K562 (cell line): ENCODE measurements at regions not wholly inside any gene's neighbourhood (a gene's known extent, or its start where the extent isn't known, plus 50 kb on each side); places are given as distances from the start of the nearest gene placed in this dataset.

ENCODE experiments used
- ATAC-seq: fragments of 200-7000 bp; cut with Tn5 transposase; 3 replicates; pipeline ENCODE4 v1.9.1; 2020; ENCODE audit warnings: moderate library complexity
- BruUV-seq: library from RNA; stranded (reverse); fragments of 400-500 nt; replicated peaks from 2 replicates; lab custom pipeline; 2021; lab: Mats Ljungman, UMichigan
- CTCF ChIA-PET: fragments of 300-600 bp; formaldehyde crosslinking; extraction: SDS; loops from one replicate; lab custom pipeline; 2021; ENCODE audit warnings: low intra/inter-chr PET ratio; lab: Yijun Ruan, JAX
- POLR2A ChIA-PET: fragments of 300-600, 350-650 bp; sonication (Branson Sonifier 250); formaldehyde crosslinking; extraction: SDS; loops from one replicate; lab custom pipeline; 2021; ENCODE audit warnings: antibody characterized with exemption, inconsistent platforms; lab: Yijun Ruan, JAX
- DNase-seq, 4 experiments: peaks; one replicate each; pipeline versions ENCODE4 v3.0.0 to v3.0.0-alpha.2; 2011 to 2018; ENCODE audit warnings: low spot score in 3 of 4, mixed read lengths in 3 of 4; ENCODE audit errors: extremely low read depth in 1 of 4
- FAIRE-seq: peaks from 2 replicates; lab custom pipeline; 2011; peaks lifted over from hg19 to GRCh38; lab: Jason Lieb, UNC
- H2AFZ ChIP-seq: 2 replicates; pipeline ENCODE4 v1.6.0; 2011; ENCODE audit warnings: low read depth, low read length, control low read depth, inconsistent platforms
- H3K27ac ChIP-seq: fragments of 200-600 bp; 3 replicates; pipeline ENCODE4 v1.8.0; 2011; ENCODE audit warnings: low read depth, mild to moderate bottlenecking, control low read depth, inconsistent platforms, low read length, moderate library complexity, mixed read lengths; ENCODE audit errors: extremely low read depth
- H3K27me3 ChIP-seq, 2 experiments: fragments of 300-600 bp in 1 of 2; 2 replicates in 1 of 2; 3 replicates in 1 of 2; pipeline versions ENCODE4 v1.6.0 to v1.8.0; 2011; ENCODE audit warnings: inconsistent platforms in 2 of 2, low read length in 2 of 2, mild to moderate bottlenecking in 1 of 2, mixed read lengths in 1 of 2, moderate library complexity in 1 of 2; ENCODE audit not compliant: control insufficient read depth in 2 of 2, insufficient read depth in 2 of 2
- H3K36me3 ChIP-seq: fragments of 300-600 bp; 3 replicates; pipeline ENCODE4 v1.8.0; 2011; ENCODE audit warnings: mild to moderate bottlenecking, low read length, inconsistent platforms; ENCODE audit not compliant: control insufficient read depth, insufficient read depth
- H3K4me1 ChIP-seq, 2 experiments: fragments of 200-600 bp in 1 of 2; replicated peaks in 1 of 2; 2 replicates in 1 of 2; 3 replicates in 1 of 2; pipeline versions ENCODE4 v1.5.1 to v1.8.0; 2011; ENCODE audit warnings: inconsistent platforms in 2 of 2, low read length in 2 of 2, mild to moderate bottlenecking in 1 of 2, mixed read lengths in 1 of 2, moderate library complexity in 1 of 2; ENCODE audit not compliant: control insufficient read depth in 2 of 2, insufficient read depth in 2 of 2
- H3K4me2 ChIP-seq: 2 replicates; pipeline ENCODE4 v1.6.1; 2011; ENCODE audit warnings: low read length, control low read depth, inconsistent platforms, mixed read lengths; ENCODE audit not compliant: insufficient read depth
- H3K4me3 ChIP-seq: fragments of 200-600 bp; sonication (generic), shearing (Covaris generic); 2 replicates; pipeline ENCODE4 v1.5.1; 2016; ENCODE audit warnings: control low read depth, inconsistent platforms
- H3K79me2 ChIP-seq: fragments of 200-600 bp; 3 replicates; pipeline ENCODE4 v1.8.0; 2011; ENCODE audit warnings: low read length, inconsistent platforms; ENCODE audit not compliant: control insufficient read depth, insufficient read depth
- H3K9ac ChIP-seq, 2 experiments: 2 replicates each; pipeline versions ENCODE4 v1.6.0 to v1.6.1; 2011; ENCODE audit warnings: low read depth in 2 of 2, low read length in 2 of 2, control low read depth in 1 of 2, inconsistent platforms in 1 of 2, mild to moderate bottlenecking in 1 of 2, mixed read lengths in 1 of 2; ENCODE audit not compliant: insufficient read depth in 1 of 2
- H3K9me1 ChIP-seq: one replicate; pipeline ENCODE4 v1.6.0; 2011; ENCODE audit warnings: inconsistent platforms, mild to moderate bottlenecking, low read length, moderate library complexity; ENCODE audit not compliant: control insufficient read depth, insufficient read depth
- H3K9me3 ChIP-seq: replicated peaks from 2 replicates; pipeline ENCODE4 v1.5.1; 2011; ENCODE audit warnings: low read depth, low read length, inconsistent platforms; ENCODE audit not compliant: control insufficient read depth, insufficient read depth
- H4K20me1 ChIP-seq: replicated peaks from 2 replicates; pipeline ENCODE4 v1.6.1; 2011; ENCODE audit warnings: low read length, inconsistent platforms, mixed read lengths; ENCODE audit not compliant: control insufficient read depth, insufficient read depth
- BRF1 ChIP-seq: IDR thresholded peaks from 3 replicates; pipeline ENCODE4 v1.6.1; 2011; ENCODE audit warnings: borderline replicate concordance, mild to moderate bottlenecking; ENCODE audit not compliant: insufficient read length; ENCODE audit errors: extremely low read depth
- CC2D1A ChIP-seq: fragments of 450-650 bp; IDR thresholded peaks from 2 replicates; pipeline ENCODE4 v1.6.1; 2017; ENCODE audit warnings: mild to moderate bottlenecking
- HDAC8 ChIP-seq: fragments of 450-650 bp; IDR thresholded peaks from 2 replicates; pipeline ENCODE4 v1.6.1; 2016; ENCODE audit warnings: mild to moderate bottlenecking, missing genetic modification characterization, moderate library complexity, missing compliant biosample characterization
- HSF4 ChIP-seq: fragments of 250-450 bp; sonication (Bioruptor Pico); IDR thresholded peaks from 2 replicates; pipeline ENCODE4 v2.1.2; 2022; ENCODE audit warnings: mild to moderate bottlenecking, moderate library complexity, borderline replicate concordance
- MXI1 ChIP-seq: IDR thresholded peaks from 2 replicates; pipeline ENCODE4 v1.6.1; 2011; ENCODE audit warnings: low read depth, mild to moderate bottlenecking, improper control_type of control experiment, low read length
- RAD21 ChIP-seq, 2 experiments: fragments of 250-450 bp in 1 of 2; fragments of 450-650 bp in 1 of 2; sonication (Bioruptor Pico) in 1 of 2; formaldehyde crosslinking in 1 of 2; IDR thresholded peaks in 1 of 2; conservative IDR thresholded peaks in 1 of 2; 2 replicates each; pipeline versions ENCODE4 v1.4.0 to v1.8.0; 2020 to 2022; ENCODE audit warnings: mild to moderate bottlenecking in 2 of 2, moderate library complexity in 1 of 2
- RBFOX2 ChIP-seq: fragments of 200-400 bp; formaldehyde crosslinking; IDR thresholded peaks from 2 replicates; pipeline ENCODE4 v1.6.1; 2017; ENCODE audit warnings: low read depth, mild to moderate bottlenecking, low read length, moderate library complexity
- SMAD1 ChIP-seq: fragments of 150-350 bp; IDR thresholded peaks from 2 replicates; pipeline ENCODE4 v1.6.1; 2014; ENCODE audit warnings: low read length, low read depth; ENCODE audit not compliant: partially characterized antibody
- TCFL5 ChIP-seq: fragments of 250-450 bp; sonication (Bioruptor Pico); conservative IDR thresholded peaks from 2 replicates; pipeline ENCODE4 v1.6.1; 2021; ENCODE audit warnings: mild to moderate bottlenecking, moderate library complexity, matching md5 sums
- TRIM28 ChIP-seq: fragments of 450-650 bp; IDR thresholded peaks from 2 replicates; pipeline ENCODE4 v1.6.1; 2017
- ZNF76 ChIP-seq: fragments of 250-450 bp; sonication (Bioruptor Pico); IDR thresholded peaks from 2 replicates; pipeline ENCODE4 v1.4.0; 2020; ENCODE audit warnings: mild to moderate bottlenecking, moderate library complexity, borderline replicate concordance
- ZNF830 ChIP-seq: fragments of 250-450 bp; sonication (Bioruptor Pico); IDR thresholded peaks from 2 replicates; pipeline ENCODE4 v1.5.0; 2021; ENCODE audit warnings: mild to moderate bottlenecking
- WGBS: fragments of 100-300 bp; shearing (Covaris generic); methylation state at CpG from one replicate; pipeline ENCODE4 v1.1.6; 2016; ENCODE audit warnings: low coverage, mixed read lengths; ENCODE audit not compliant: insufficient coverage; ENCODE audit errors: missing lambda C conversion rate; 5-methylcytosine and 5-hydroxymethylcytosine counted together
- in situ Hi-C: fragments of 300-500 bp; cut with MboI; formaldehyde crosslinking; loops from 4 replicates; pipeline ENCODE4 v1.15.0; 2018; ENCODE audit warnings: inconsistent platforms, mixed read lengths
- intact Hi-C: fragments of 100-400 bp; cut with micrococcal nuclease; formaldehyde crosslinking; loops from 2 replicates; pipeline ENCODE4 v1.14.2; 2022
- TF ChIP-seq, protein P1 (sequence below): IDR thresholded peaks from 2 replicates; pipeline ENCODE4 v1.6.1; 2011; ENCODE audit warnings: borderline replicate concordance, low read depth, mild to moderate bottlenecking, moderate library complexity, low read length; ENCODE audit not compliant: insufficient read depth, poor library complexity, severe bottlenecking
- TF ChIP-seq, protein P2 (sequence below): fragments of 250-450 bp; sonication (Bioruptor Pico); IDR thresholded peaks from 2 replicates; pipeline ENCODE4 v1.5.0; 2021
- TF ChIP-seq, protein P3 (sequence below): fragments of 250-450 bp; sonication (Bioruptor Pico); IDR thresholded peaks from 2 replicates; pipeline ENCODE4 v1.5.0; 2021; ENCODE audit warnings: mild to moderate bottlenecking, borderline replicate concordance
- TF ChIP-seq, protein P4 (sequence below): fragments of 250-450 bp; sonication (Bioruptor Pico); IDR thresholded peaks from 2 replicates; pipeline ENCODE4 v1.5.0; 2020; ENCODE audit warnings: mild to moderate bottlenecking, borderline replicate concordance

DNA sequence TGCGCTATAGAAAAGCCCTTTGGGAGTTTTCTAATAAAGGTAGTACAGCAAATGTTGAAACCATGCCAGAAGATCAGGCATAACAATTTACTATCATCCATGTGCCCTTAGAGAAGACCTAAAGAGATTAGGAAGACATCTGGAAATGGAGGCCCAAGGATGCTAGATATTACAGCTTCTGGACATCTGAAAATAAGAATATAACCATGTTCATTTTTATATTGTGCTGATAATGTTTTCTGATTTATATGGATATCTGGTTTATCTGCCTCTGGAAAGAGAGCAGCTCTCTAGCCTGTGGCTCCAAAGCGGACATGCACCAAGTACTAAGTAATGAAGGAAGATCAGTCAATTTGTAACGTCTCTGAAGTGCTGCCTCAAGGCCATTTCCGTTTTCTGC lies 478.0 kb upstream of the DDX18 start:
- in situ Hi-C loops, result no loop called here
- intact Hi-C loops, result no loop called here
- no peak for TF ChIP-seq TRIM28
- TF ChIP-seq HDAC8 (tag), result no peak
- TF ChIP-seq RBFOX2, result no peak
- TF ChIP-seq, protein P1, sequence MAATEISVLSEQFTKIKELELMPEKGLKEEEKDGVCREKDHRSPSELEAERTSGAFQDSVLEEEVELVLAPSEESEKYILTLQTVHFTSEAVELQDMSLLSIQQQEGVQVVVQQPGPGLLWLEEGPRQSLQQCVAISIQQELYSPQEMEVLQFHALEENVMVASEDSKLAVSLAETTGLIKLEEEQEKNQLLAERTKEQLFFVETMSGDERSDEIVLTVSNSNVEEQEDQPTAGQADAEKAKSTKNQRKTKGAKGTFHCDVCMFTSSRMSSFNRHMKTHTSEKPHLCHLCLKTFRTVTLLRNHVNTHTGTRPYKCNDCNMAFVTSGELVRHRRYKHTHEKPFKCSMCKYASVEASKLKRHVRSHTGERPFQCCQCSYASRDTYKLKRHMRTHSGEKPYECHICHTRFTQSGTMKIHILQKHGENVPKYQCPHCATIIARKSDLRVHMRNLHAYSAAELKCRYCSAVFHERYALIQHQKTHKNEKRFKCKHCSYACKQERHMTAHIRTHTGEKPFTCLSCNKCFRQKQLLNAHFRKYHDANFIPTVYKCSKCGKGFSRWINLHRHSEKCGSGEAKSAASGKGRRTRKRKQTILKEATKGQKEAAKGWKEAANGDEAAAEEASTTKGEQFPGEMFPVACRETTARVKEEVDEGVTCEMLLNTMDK, result no peak
- no peak for TF ChIP-seq SMAD1
- TF ChIP-seq CC2D1A, result no peak
- TF ChIP-seq, protein P2, sequence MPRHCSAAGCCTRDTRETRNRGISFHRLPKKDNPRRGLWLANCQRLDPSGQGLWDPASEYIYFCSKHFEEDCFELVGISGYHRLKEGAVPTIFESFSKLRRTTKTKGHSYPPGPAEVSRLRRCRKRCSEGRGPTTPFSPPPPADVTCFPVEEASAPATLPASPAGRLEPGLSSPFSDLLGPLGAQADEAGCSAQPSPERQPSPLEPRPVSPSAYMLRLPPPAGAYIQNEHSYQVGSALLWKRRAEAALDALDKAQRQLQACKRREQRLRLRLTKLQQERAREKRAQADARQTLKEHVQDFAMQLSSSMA, result no peak
- TF ChIP-seq ZNF76 (CRISPR knock-in tag), result no peak
- TF ChIP-seq, protein P3, sequence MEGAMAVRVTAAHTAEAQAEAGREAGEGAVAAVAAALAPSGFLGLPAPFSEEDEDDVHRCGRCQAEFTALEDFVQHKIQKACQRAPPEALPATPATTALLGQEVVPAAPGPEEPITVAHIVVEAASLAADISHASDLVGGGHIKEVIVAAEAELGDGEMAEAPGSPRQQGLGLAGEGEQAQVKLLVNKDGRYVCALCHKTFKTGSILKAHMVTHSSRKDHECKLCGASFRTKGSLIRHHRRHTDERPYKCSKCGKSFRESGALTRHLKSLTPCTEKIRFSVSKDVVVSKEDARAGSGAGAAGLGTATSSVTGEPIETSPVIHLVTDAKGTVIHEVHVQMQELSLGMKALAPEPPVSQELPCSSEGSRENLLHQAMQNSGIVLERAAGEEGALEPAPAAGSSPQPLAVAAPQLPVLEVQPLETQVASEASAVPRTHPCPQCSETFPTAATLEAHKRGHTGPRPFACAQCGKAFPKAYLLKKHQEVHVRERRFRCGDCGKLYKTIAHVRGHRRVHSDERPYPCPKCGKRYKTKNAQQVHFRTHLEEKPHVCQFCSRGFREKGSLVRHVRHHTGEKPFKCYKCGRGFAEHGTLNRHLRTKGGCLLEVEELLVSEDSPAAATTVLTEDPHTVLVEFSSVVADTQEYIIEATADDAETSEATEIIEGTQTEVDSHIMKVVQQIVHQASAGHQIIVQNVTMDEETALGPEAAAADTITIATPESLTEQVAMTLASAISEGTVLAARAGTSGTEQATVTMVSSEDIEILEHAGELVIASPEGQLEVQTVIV (CRISPR knock-in tag), result no peak
- TF ChIP-seq MXI1, result no peak
- TF ChIP-seq ZNF830 (CRISPR knock-in tag), result no peak
- TF ChIP-seq HSF4 (CRISPR knock-in tag), result no peak
- no peak for TF ChIP-seq RAD21 (CRISPR knock-in tag; conservative IDR thresholded peaks at IDR 0.05 in 1 of 2, IDR thresholded peaks at IDR 0.05 in 1 of 2)
- TF ChIP-seq, protein P4, sequence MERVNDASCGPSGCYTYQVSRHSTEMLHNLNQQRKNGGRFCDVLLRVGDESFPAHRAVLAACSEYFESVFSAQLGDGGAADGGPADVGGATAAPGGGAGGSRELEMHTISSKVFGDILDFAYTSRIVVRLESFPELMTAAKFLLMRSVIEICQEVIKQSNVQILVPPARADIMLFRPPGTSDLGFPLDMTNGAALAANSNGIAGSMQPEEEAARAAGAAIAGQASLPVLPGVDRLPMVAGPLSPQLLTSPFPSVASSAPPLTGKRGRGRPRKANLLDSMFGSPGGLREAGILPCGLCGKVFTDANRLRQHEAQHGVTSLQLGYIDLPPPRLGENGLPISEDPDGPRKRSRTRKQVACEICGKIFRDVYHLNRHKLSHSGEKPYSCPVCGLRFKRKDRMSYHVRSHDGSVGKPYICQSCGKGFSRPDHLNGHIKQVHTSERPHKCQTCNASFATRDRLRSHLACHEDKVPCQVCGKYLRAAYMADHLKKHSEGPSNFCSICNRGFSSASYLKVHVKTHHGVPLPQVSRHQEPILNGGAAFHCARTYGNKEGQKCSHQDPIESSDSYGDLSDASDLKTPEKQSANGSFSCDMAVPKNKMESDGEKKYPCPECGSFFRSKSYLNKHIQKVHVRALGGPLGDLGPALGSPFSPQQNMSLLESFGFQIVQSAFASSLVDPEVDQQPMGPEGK (CRISPR knock-in tag), result no peak
- no peak for TF ChIP-seq BRF1
- TF ChIP-seq TCFL5 (CRISPR knock-in tag), result no peak

More for the DNA sequence above, 478.0 kb upstream of the DDX18 start:
- Histone ChIP-seq H3K9me1 (no peaks in the 10 kb centered on the region), H3K9ac (no peak overlapping the region), H3K27me3 (no peaks in the 10 kb centered on the region), H2AFZ (no peak overlapping the region), H3K27ac (no peak overlapping the region), H4K20me1 (no peaks in the 10 kb centered on the region), H3K36me3 (no peaks in the 10 kb centered on the region), H3K4me2 (no peak overlapping the region), H3K4me3 (no peak overlapping the region), H3K4me1 (no peaks in the 10 kb centered on the region), H3K79me2 (no peaks in the 10 kb centered on the region), H3K9me3 (no peaks in the 10 kb centered on the region; the same call in 1 of the 2 replicates)
- ATAC-seq (no peak), FAIRE-seq (no peak), DNase-seq (no peak)
- 3% methylated on average over 4 of the region's 4 CpGs for WGBS
- POLR2A ChIA-PET, result no interaction called here
- BruUV-seq, result no TSS peak
- CTCF ChIA-PET, result no interaction called here
